Hepatocyte (in vitro differentiated cells): ENCODE measurements at regions not wholly inside any gene's neighbourhood (a gene's known extent, or its start where the extent isn't known, plus 50 kb on each side); places are given as distances from the start of the nearest gene placed in this dataset.
A peak's percentile ranks its signal among the peaks of the same experiment; 100 is the strongest.

Experiments used
- DNase-seq: peaks from one replicate; pipeline ENCODE4 v3.0.0-alpha.2; 2016; ENCODE audit warnings: low spot score
- H2AFZ ChIP-seq: fragments of 200-600 bp; sonication (generic); 2 replicates; pipeline ENCODE4 v1.6.0; 2016; ENCODE audit warnings: antibody characterized with exemption, mild to moderate bottlenecking
- H3K27ac ChIP-seq: fragments of 200-600 bp; sonication (generic); 2 replicates; pipeline ENCODE4 v1.5.1; 2016; ENCODE audit warnings: mild to moderate bottlenecking
- H3K27me3 ChIP-seq: fragments of 200-600 bp; sonication (generic); 2 replicates; pipeline ENCODE4 v1.6.1; 2016
- H3K36me3 ChIP-seq: fragments of 200-600 bp; sonication (generic); replicated peaks from 2 replicates; pipeline ENCODE4 v1.5.1; 2016; ENCODE audit warnings: low read depth; ENCODE audit not compliant: insufficient read depth
- H3K4me1 ChIP-seq: fragments of 200-600 bp; sonication (generic); 2 replicates; pipeline ENCODE4 v1.5.1; 2016; ENCODE audit warnings: mild to moderate bottlenecking, moderate library complexity; ENCODE audit not compliant: insufficient read depth
- H3K4me2 ChIP-seq: fragments of 200-600 bp; sonication (generic); 2 replicates; pipeline ENCODE4 v1.6.0; 2016
- H3K4me3 ChIP-seq: fragments of 200-600 bp; sonication (generic); 2 replicates; pipeline ENCODE4 v1.5.1; 2016; ENCODE audit warnings: mild to moderate bottlenecking
- H3K79me2 ChIP-seq: fragments of 200-600 bp; sonication (generic); 2 replicates; pipeline ENCODE4 v1.6.0; 2017; ENCODE audit warnings: mild to moderate bottlenecking
- H3K9me2 ChIP-seq: fragments of 200-600 bp; sonication (generic); replicated peaks from 2 replicates; pipeline ENCODE4 v1.6.0; 2017; ENCODE audit warnings: mild to moderate bottlenecking; ENCODE audit not compliant: insufficient read depth
- H3K9me3 ChIP-seq: fragments of 200-600 bp; sonication (generic); 2 replicates; pipeline ENCODE4 v1.5.1; 2016; ENCODE audit warnings: low read depth, mild to moderate bottlenecking
- H4K20me1 ChIP-seq: fragments of 200-600 bp; sonication (generic); 2 replicates; pipeline ENCODE4 v1.6.0; 2016; ENCODE audit warnings: mild to moderate bottlenecking; ENCODE audit not compliant: insufficient read depth, poor library complexity, severe bottlenecking
- EZH2 ChIP-seq: fragments of 200-600 bp; sonication (generic); IDR thresholded peaks from 2 replicates; pipeline ENCODE4 v1.6.1; 2016; ENCODE audit warnings: antibody characterized with exemption, mild to moderate bottlenecking, borderline replicate concordance
- EZH2phosphoT487 ChIP-seq: fragments of 200-600 bp; sonication (generic); IDR thresholded peaks from one replicate; pipeline ENCODE4 v1.6.1; 2018; ENCODE audit warnings: antibody characterized with exemption, mild to moderate bottlenecking, low read depth, moderate library complexity; ENCODE audit not compliant: unreplicated experiment, severe bottlenecking
- WGBS: methylation state at CpG from one replicate; pipeline ENCODE4 v1.1.6; 2016; ENCODE audit warnings: low lambda C conversion rate; ENCODE audit errors: missing lambda C conversion rate; 5-methylcytosine and 5-hydroxymethylcytosine counted together
- TF ChIP-seq, protein P1 (sequence below): fragments of 200-600 bp; sonication (generic); IDR thresholded peaks from 2 replicates; pipeline ENCODE4 v1.5.1; 2016; ENCODE audit warnings: antibody characterized with exemption, mild to moderate bottlenecking; ENCODE audit not compliant: poor library complexity

DNA sequence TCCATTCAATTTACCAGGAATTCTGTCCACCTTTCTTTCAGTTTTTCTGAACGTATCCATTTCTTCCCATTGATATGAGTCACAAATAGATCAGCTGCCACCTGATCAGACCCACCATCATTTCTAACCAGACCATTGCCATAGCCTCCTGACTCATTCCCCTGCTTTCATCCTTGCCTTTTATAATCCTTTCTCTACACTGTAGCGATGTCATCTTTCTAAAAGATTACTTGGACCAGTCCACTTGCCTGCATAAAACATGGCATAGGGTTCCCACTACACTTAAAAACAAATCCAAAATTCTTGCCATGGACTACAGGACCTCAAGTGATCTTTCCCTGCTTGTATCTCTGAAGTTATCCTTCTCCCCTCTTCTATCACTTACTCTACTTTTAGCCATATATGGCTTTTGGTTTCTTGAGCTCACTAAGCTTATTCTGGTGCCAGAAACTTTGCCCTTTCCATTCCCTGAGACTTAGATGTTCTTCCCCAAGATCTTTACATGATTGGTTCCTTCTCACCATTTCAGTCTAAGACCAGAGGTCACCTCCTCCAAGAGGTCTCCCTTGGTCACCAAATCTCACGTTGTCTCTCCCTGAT is 149.5 kb upstream of the KRR1 start:
- H3K27me3 ChIP-seq: no peaks in the 10 kb centered on the region
- H3K79me2 ChIP-seq: no peaks in the 10 kb centered on the region
- H3K4me3 ChIP-seq: no peak overlapping the region
- no peak overlapping the region for H3K27ac ChIP-seq
- H3K36me3 ChIP-seq: no peaks in the 10 kb centered on the region
- H3K4me2 ChIP-seq: no peak overlapping the region
- no peaks in the 10 kb centered on the region for H3K9me2 ChIP-seq
- no peak overlapping the region for H2AFZ ChIP-seq
- H4K20me1 ChIP-seq: no peaks in the 10 kb centered on the region
- no peak for DNase-seq
- peaks cover 12% of the 10 kb centered on the region for H3K4me1 ChIP-seq
- WGBS: 89% methylated on average over 3 of the region's 3 CpGs
- no peaks in the 10 kb centered on the region for H3K9me3 ChIP-seq
- TF ChIP-seq EZH2phosphoT487: no peak
- TF ChIP-seq, protein P1, sequence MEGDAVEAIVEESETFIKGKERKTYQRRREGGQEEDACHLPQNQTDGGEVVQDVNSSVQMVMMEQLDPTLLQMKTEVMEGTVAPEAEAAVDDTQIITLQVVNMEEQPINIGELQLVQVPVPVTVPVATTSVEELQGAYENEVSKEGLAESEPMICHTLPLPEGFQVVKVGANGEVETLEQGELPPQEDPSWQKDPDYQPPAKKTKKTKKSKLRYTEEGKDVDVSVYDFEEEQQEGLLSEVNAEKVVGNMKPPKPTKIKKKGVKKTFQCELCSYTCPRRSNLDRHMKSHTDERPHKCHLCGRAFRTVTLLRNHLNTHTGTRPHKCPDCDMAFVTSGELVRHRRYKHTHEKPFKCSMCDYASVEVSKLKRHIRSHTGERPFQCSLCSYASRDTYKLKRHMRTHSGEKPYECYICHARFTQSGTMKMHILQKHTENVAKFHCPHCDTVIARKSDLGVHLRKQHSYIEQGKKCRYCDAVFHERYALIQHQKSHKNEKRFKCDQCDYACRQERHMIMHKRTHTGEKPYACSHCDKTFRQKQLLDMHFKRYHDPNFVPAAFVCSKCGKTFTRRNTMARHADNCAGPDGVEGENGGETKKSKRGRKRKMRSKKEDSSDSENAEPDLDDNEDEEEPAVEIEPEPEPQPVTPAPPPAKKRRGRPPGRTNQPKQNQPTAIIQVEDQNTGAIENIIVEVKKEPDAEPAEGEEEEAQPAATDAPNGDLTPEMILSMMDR: no peak
- no peak for TF ChIP-seq EZH2

DNA sequence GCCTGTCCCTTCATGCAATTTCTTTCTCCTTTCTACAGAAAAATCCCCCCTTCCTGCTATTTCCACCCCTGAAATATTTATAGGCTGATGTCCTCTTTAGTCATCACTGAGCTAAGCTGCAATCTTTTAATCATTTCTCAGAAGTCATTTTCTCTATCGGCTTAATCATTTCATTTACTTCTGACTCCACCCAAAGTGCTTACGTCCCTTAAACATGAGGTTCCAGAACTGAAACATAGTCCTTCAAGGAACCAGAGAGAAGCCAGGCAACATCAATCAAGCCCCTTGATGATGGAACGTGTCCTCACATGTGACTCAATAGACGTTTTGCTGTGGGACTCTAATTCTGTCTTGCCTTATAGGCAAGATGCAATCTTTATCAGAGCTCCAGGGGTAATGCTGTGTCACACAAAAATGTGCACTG is 148.7 kb upstream of the KRR1 start:
- Histone ChIP-seq H3K36me3 (no peaks in the 10 kb centered on the region), H2AFZ (no peak overlapping the region), H3K4me3 (no peak overlapping the region), H3K27me3 (no peaks in the 10 kb centered on the region), H3K79me2 (no peaks in the 10 kb centered on the region), H3K27ac (no peak overlapping the region), H3K4me2 (no peak overlapping the region), H3K9me3 (no peaks in the 10 kb centered on the region), H3K4me1 (peaks cover 4% of the 10 kb centered on the region), H3K9me2 (no peaks in the 10 kb centered on the region), H4K20me1 (no peaks in the 10 kb centered on the region)
- WGBS: 74% methylated on average over 4 of the region's 4 CpGs
- DNase-seq: no peak
- TF ChIP-seq, protein P1: no peak
- TF ChIP-seq EZH2phosphoT487 (no peak), EZH2 (no peak)

DNA sequence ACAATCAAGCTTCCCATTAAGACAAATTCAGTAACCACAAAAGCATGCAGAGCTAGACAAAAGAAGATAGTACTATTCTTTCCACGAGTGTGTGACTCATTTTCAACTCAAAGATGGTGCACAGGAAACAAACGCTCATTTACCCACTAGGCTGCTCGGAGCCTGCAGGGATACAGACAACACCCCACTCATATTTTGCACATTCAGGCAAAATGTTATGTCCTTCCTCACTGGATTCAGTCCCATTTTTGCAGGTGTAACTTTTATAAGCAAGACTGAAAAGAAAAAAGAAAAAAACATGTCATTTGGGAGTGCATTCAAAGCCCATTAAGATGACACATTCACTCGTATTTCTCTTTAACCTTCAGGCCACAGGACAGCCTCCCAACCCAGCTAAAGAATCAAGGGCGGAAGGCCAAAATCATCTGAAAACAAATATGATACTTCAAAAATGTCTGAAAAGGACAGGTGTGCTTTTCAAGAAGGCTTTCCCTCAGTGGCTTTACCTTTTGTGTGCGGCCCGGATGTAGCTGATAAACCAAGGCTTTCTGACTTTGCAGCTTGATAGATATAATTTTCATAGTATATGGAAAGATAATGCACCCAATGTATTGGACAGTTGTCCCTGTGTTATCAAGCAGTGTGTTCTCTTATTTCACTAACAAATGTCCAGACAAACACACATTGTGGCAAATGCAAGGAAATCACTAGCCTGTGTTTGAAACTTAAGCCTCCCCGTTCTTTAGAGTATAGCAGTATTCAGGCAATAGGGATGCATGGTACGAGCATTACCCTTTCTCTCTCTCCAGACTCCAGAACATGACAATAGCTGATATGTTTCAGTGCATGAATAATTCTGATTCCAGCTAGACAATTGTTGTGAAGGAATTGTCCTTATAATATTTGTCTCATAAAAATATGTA is 147.8 kb upstream of the KRR1 start:
- H3K9me2 ChIP-seq: no peaks in the 10 kb centered on the region
- 73% methylated on average over 9 of the region's 9 CpGs for WGBS
- no peaks in the 10 kb centered on the region for H4K20me1 ChIP-seq
- no peaks in the 10 kb centered on the region for H3K79me2 ChIP-seq
- no peak overlapping the region for H3K4me3 ChIP-seq
- H3K4me1 ChIP-seq: no peaks in the 10 kb centered on the region
- peak overlapping the region; percentile 2 for H2AFZ ChIP-seq
- DNase-seq: no peak
- no peak for TF ChIP-seq EZH2
- TF ChIP-seq, protein P1: no peak
- TF ChIP-seq EZH2phosphoT487: no peak
- no peak overlapping the region for H3K27ac ChIP-seq
- no peaks in the 10 kb centered on the region for H3K9me3 ChIP-seq
- no peaks in the 10 kb centered on the region for H3K27me3 ChIP-seq
- H3K4me2 ChIP-seq: no peak overlapping the region
- H3K36me3 ChIP-seq: no peaks in the 10 kb centered on the region
